Activated naive CD4-positive, alpha-beta T cell treated with anti-CD3 and anti-CD28 coated beads for 36 hours (primary cell): ENCODE measurements at regions not wholly inside any gene's neighbourhood (a gene's known extent, or its start where the extent isn't known, plus 50 kb on each side); places are given as distances from the start of the nearest gene placed in this dataset.

Source experiments
- CTCF ChIA-PET: fragments of 350-600 bp; sonication (Branson Sonifier 250); formaldehyde crosslinking; loops from one replicate; lab custom pipeline; 2021; ENCODE audit warnings: antibody characterized with exemption; lab: Charles Lee
- DNase-seq: peaks from one replicate; pipeline ENCODE4 v3.0.0-alpha.2; 2020
- H3K27ac Mint-ChIP-seq: one replicate; pipeline ENCODE4 v1.8.0; 2021; ENCODE audit warnings: mild to moderate bottlenecking, mixed read lengths
- H3K27me3 Mint-ChIP-seq: one replicate; pipeline ENCODE4 v1.8.0; 2021; ENCODE audit warnings: low read depth, mixed read lengths
- H3K36me3 Mint-ChIP-seq: one replicate; pipeline ENCODE4 v1.8.0; 2021; ENCODE audit warnings: low read depth, mixed read lengths
- H3K4me1 Mint-ChIP-seq: one replicate; pipeline ENCODE4 v1.8.0; 2021; ENCODE audit warnings: low read depth, mixed read lengths
- H3K4me3 Mint-ChIP-seq: one replicate; pipeline ENCODE4 v1.8.0; 2021; ENCODE audit warnings: mild to moderate bottlenecking, moderate library complexity, mixed read lengths
- H3K9me3 Mint-ChIP-seq: one replicate; pipeline ENCODE4 v1.8.0; 2021; ENCODE audit warnings: mixed read lengths
- intact Hi-C: fragments of 100-400 bp; cut with micrococcal nuclease; formaldehyde crosslinking; loops from one replicate; pipeline ENCODE4 v1.15.1; 2023

DNA sequence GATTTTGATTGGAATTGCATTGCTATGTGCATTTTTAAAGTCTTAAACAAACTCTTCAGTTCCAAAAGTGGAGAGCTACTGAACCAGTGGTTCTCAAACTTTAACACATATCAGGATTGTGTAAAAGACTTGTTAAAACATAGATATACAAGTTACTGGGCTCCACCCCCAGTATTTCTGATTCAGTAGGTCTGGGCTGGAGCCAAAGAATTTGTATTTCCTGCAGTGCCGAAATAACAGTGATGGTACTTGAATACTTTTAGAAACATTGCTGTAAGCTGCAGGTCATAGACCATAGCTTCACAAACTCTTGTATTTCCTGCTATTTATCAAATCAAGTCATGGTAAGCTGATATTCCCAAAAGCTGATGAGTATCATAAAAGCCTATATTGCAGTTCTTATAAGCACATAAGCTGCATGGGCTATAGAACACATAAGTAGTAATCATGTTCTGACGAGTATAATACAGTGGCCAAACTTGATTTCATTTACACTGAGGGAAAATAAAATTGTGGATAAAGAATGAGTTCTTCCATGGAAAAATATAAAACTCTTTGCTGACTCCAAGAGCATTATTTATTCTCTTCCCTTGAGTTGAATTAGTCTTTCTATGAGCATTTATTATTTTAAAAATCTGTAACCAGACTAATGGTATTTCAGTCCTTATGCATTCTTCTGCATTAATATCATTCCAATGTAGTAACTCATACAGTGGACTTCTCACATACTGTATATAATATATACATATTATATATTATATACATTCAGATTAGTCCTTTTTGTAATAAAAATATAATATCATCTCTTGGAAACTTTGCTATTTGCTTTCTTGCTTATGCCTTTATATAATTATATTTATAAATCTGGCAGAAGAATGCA lies 550.5 kb upstream of the AGTR1 start:
- intact Hi-C loops: no loop called here
- no peaks in the 10 kb centered on the region for H3K36me3 Mint-ChIP-seq
- H3K27me3 Mint-ChIP-seq: no peaks in the 10 kb centered on the region
- H3K27ac Mint-ChIP-seq: no peak overlapping the region
- CTCF ChIA-PET: no interaction called here
- DNase-seq: no peak
- H3K9me3 Mint-ChIP-seq: peaks cover 7% of the 10 kb centered on the region
- no peaks in the 10 kb centered on the region for H3K4me1 Mint-ChIP-seq
- H3K4me3 Mint-ChIP-seq: no peak overlapping the region

DNA sequence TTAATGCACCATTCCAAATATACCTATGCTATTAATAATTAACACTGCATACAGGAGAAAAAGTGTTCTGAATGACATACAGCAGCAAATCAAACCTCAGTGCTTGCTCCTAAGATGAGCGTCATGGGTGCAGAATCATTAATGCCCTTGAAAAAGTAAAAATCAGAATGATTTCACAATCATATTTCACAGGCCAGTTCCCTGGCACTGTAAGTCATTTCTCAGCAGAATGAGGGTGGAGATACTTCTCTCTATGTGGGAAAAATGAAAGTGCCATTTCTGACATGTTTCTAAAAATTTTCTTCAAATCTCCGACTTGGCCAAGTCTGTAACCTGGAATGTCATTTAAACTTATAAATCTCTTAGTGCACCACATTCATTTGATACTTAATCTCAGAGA lies 549.8 kb upstream of the AGTR1 start:
- Mint-ChIP-seq H3K9me3 (peaks cover 7% of the 10 kb centered on the region), H3K36me3 (no peaks in the 10 kb centered on the region), H3K4me1 (no peaks in the 10 kb centered on the region), H3K4me3 (no peak overlapping the region), H3K27me3 (no peaks in the 10 kb centered on the region), H3K27ac (no peak overlapping the region)
- DNase-seq: no peak
- intact Hi-C loops: no loop called here
- CTCF ChIA-PET: no interaction called here

DNA sequence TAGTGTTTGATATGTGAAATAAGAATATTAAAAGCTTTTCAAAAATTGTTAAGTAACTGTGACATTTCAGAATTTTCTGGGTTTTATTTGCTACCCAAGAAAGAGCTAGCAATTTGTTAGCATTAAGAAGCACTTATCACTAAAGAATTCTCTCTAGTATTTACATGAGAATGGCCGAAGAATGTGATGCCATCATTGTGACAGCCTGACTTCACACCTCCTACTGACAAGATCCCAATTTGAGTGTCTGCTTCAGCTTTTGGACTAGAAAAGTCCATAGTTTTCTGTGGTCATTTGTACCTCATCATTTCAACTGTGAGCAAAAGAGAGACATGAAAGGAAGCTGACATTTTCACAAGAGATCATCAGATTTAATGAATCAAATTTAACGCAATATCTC lies 548.1 kb upstream of the AGTR1 start:
- intact Hi-C loops: no loop called here
- Mint-ChIP-seq H3K27me3 (no peaks in the 10 kb centered on the region), H3K4me1 (no peaks in the 10 kb centered on the region), H3K9me3 (peaks cover 4% of the 10 kb centered on the region), H3K36me3 (peaks cover 1% of the 10 kb centered on the region), H3K27ac (no peak overlapping the region), H3K4me3 (no peak overlapping the region)
- DNase-seq: no peak
- CTCF ChIA-PET: no interaction called here

DNA sequence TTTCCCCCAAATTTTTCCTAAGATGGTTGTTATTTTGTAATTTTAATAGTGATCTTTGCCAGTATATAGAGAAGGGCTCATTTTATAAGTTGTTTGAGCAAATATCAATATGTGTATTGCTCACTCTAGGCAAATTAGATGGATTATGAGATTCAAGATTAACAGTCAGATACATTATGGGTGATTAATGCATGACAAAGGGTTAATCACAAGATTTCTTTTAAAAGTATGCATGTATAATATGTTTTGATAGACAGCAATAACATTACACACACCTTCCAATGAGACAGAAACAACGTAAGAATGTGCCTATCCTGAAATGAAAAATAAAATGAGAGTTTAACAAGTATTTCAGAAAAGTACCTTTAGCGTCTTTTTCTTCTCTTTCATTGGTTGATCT lies 547.6 kb upstream of the AGTR1 start:
- no peak overlapping the region for H3K4me3 Mint-ChIP-seq
- no peaks in the 10 kb centered on the region for H3K27me3 Mint-ChIP-seq
- H3K9me3 Mint-ChIP-seq: peaks cover 4% of the 10 kb centered on the region
- intact Hi-C loops: no loop called here
- CTCF ChIA-PET: no interaction called here
- no peak overlapping the region for H3K27ac Mint-ChIP-seq
- no peaks in the 10 kb centered on the region for H3K4me1 Mint-ChIP-seq
- H3K36me3 Mint-ChIP-seq: peaks cover 1% of the 10 kb centered on the region
- no peak for DNase-seq

DNA sequence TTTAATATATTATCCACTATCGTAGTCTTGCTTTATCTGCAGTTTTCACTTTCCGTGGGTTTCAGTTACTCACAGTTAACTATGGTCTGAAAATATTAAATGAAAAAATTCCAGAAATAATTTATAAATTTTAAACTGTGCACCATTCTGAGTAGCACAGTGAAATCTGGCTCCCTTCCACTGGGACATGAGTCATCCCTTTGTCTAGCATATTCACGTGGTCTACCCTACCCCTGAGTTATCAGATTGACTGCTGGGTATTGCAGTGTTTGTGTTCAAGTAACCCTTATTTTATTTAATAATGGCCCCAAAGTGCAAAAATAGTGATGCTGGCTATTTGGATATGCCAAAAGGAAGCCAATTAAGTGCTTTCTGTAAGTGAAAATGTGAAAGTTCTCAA lies 539.5 kb upstream of the AGTR1 start:
- Mint-ChIP-seq H3K4me1 (no peaks in the 10 kb centered on the region), H3K4me3 (no peak overlapping the region), H3K36me3 (no peaks in the 10 kb centered on the region), H3K27ac (no peak overlapping the region), H3K9me3 (peaks cover 7% of the 10 kb centered on the region), H3K27me3 (no peaks in the 10 kb centered on the region)
- no peak for DNase-seq
- intact Hi-C loops: no loop called here
- CTCF ChIA-PET: no interaction called here

DNA sequence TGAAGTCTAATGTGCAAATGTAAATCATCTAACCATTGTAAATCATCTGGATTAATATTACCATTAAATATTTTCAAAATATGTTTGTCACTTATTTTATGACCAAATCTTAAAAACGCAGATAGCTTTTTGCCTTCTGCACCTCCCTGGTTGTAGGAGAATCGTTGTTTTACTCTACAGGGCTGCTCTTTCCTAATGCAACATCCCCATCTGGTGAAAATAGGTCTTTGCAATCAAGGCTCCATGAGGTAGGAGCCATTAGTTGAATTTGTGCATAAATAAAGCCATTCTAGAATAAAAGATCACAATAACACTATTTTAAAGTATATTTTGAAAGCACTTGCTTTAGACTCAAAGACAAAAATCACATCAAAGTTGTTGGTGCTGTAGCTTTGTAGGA lies 535.6 kb upstream of the AGTR1 start:
- CTCF ChIA-PET: no interaction called here
- Mint-ChIP-seq H3K4me3 (no peak overlapping the region), H3K9me3 (peaks cover 7% of the 10 kb centered on the region), H3K4me1 (no peaks in the 10 kb centered on the region), H3K27me3 (no peaks in the 10 kb centered on the region), H3K27ac (no peak overlapping the region), H3K36me3 (no peaks in the 10 kb centered on the region)
- no peak for DNase-seq
- intact Hi-C loops: no loop called here

DNA sequence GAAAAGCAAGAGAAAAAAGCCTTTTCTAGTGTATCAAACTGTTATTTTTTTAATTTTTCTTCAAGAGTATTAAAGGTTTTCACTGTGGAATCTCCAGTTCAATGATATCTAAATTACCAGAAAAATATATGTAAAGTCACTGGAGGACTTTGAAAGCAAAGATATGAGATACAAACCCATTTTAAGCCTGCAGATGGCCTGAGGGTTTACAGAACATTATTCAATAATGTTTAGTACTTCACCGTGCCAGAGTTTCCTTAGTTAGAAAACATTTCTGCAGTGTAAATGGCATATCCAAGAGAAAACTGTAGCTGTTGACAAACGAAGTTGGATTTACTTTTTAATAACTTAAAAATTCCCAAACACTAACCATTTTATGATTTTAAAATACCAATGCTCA lies 529.4 kb upstream of the AGTR1 start:
- H3K27ac Mint-ChIP-seq: no peak overlapping the region
- no peak for DNase-seq
- H3K27me3 Mint-ChIP-seq: no peaks in the 10 kb centered on the region
- no peaks in the 10 kb centered on the region for H3K9me3 Mint-ChIP-seq
- H3K4me1 Mint-ChIP-seq: no peaks in the 10 kb centered on the region
- H3K36me3 Mint-ChIP-seq: no peaks in the 10 kb centered on the region
- CTCF ChIA-PET: no interaction called here
- intact Hi-C loops: no loop called here
- H3K4me3 Mint-ChIP-seq: no peak overlapping the region

DNA sequence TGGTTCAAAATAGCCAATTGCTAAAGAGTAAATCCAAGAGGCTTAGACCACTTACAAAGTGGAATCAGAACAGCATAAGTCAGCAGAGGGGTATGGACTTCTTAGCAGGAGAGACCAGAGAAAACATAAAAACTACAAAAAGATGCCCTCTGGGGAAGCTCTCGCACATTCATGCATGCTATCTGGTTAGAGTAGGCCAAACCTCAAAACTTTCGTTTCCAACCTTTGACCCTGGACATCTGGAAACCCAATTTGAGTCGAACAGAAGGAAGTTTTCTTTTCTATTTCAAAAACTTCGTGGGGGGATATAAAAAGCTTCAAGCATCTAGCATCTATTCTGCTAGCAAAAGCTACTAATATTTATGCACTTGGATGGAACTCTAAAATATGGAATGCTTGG lies 523.9 kb upstream of the AGTR1 start:
- no peak overlapping the region for H3K27ac Mint-ChIP-seq
- H3K4me1 Mint-ChIP-seq: no peaks in the 10 kb centered on the region
- CTCF ChIA-PET: no interaction called here
- H3K9me3 Mint-ChIP-seq: peaks cover 2% of the 10 kb centered on the region
- H3K4me3 Mint-ChIP-seq: no peak overlapping the region
- no peaks in the 10 kb centered on the region for H3K27me3 Mint-ChIP-seq
- H3K36me3 Mint-ChIP-seq: no peaks in the 10 kb centered on the region
- intact Hi-C loops: no loop called here
- no peak for DNase-seq

DNA sequence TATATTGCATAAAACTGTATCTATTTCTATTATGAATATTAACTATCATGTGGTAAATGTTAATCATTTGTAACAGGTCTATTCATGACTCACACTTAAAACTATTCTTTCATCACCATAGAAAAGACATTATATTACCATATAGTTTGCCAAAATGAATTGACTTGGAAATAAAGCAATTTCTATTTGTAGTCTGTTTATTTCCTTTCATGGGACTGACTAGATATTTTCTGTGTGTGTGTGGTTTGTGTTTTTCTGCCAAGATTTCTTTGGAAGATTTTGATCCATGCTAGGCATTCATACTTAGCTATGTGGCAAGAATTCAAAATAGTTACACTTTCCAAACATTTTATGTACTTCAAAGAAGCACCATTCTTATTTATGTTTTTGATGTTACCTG lies 522.5 kb upstream of the AGTR1 start:
- CTCF ChIA-PET: no interaction called here
- DNase-seq: no peak
- intact Hi-C loops: no loop called here
- H3K27me3 Mint-ChIP-seq: no peaks in the 10 kb centered on the region
- no peak overlapping the region for H3K27ac Mint-ChIP-seq
- H3K9me3 Mint-ChIP-seq: peaks cover 2% of the 10 kb centered on the region
- no peaks in the 10 kb centered on the region for H3K36me3 Mint-ChIP-seq
- H3K4me3 Mint-ChIP-seq: no peak overlapping the region
- no peaks in the 10 kb centered on the region for H3K4me1 Mint-ChIP-seq

DNA sequence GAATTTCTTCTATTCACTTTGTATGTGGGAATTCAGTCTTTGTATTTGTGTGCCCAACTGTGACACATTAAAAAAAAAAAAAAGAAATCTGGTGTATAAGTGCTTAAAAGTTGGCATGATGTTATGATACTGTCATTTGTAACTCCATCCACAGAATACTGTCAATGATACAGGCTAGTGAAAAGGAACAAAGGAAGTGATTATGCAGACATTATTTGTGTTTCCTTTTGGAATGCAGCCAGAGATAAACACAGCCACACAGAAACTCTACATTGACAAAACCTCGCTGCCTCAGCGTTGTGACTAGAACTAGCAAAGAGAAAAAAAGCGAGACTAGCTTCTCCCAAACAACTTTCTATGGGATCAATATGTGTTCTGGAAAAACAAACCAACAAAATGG lies 519.2 kb upstream of the AGTR1 start:
- no peak overlapping the region for H3K27ac Mint-ChIP-seq
- H3K4me3 Mint-ChIP-seq: no peak overlapping the region
- intact Hi-C loops: no loop called here
- no peaks in the 10 kb centered on the region for H3K36me3 Mint-ChIP-seq
- H3K9me3 Mint-ChIP-seq: peaks cover 2% of the 10 kb centered on the region
- DNase-seq: no peak
- H3K4me1 Mint-ChIP-seq: no peaks in the 10 kb centered on the region
- CTCF ChIA-PET: no interaction called here
- H3K27me3 Mint-ChIP-seq: no peaks in the 10 kb centered on the region

DNA sequence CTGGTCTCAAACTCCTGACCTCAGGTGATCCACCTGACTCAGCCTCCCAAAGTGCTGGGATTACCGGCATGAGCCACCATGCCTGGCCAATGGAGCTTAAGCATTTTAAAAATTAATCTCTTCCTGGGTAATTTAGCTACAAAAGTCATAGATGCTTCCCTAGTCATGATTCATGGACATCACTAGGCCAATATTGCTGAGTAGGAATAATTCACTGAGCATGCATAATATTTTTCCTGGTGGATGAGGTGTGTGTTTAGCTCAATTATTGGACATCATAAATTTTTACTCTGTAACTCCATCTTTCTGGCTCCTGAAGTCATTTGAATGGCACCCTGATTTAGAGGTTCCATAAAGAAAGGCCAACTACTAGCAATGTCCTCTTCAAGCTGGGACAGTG lies 512.9 kb upstream of the AGTR1 start:
- Mint-ChIP-seq H3K9me3 (no peaks in the 10 kb centered on the region), H3K27ac (no peak overlapping the region), H3K27me3 (no peaks in the 10 kb centered on the region), H3K36me3 (no peaks in the 10 kb centered on the region), H3K4me1 (no peaks in the 10 kb centered on the region), H3K4me3 (no peak overlapping the region)
- CTCF ChIA-PET: interaction anchor here (0.6 kb wide), 1 partner anchor 169 kb away, joined by 3 read pairs; no protein-coding TSS in a partner anchor
- intact Hi-C loops: no loop called here
- DNase-seq: no peak

DNA sequence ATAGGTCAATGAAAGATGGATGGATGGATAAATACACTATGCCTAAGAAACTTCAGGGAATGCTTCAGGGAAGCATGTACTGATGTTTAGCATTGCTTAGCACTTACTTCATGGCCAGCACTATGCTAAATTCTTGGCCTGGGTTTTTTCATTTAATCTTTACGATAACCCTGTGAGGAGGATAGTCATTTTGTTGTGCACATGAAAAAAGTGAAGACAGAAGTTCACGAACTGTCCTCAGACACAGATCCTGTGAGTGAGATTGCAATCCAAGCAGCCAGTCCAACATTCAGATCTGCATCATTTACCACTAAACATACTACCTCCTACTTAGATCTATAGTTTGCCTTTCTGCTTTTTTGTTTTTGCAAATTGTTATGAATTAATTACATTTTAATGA lies 510.8 kb upstream of the AGTR1 start:
- CTCF ChIA-PET: no interaction called here
- H3K36me3 Mint-ChIP-seq: no peaks in the 10 kb centered on the region
- H3K9me3 Mint-ChIP-seq: no peaks in the 10 kb centered on the region
- H3K27ac Mint-ChIP-seq: no peak overlapping the region
- DNase-seq: no peak
- H3K4me1 Mint-ChIP-seq: no peaks in the 10 kb centered on the region
- intact Hi-C loops: no loop called here
- no peak overlapping the region for H3K4me3 Mint-ChIP-seq
- no peaks in the 10 kb centered on the region for H3K27me3 Mint-ChIP-seq

DNA sequence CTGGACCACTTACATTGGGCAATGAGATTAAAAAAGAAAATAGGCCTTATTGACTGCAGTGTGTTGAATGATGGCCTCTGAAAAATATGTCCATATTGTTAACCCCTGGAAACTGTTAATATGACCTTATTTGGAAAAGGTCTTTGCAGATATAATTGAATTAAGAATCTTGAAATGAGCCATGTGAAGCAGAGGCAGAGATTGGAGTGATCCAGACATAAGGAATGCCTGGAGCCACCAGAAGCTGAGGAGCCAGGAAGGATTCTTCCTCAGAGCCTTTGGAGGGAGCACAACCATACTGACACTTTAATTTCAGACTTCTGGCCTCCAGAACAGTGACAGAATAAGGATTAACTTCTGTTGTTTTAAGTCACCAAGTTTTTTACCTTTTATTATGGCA lies 510.4 kb upstream of the AGTR1 start:
- no peaks in the 10 kb centered on the region for H3K9me3 Mint-ChIP-seq
- H3K27ac Mint-ChIP-seq: no peak overlapping the region
- no peaks in the 10 kb centered on the region for H3K4me1 Mint-ChIP-seq
- H3K36me3 Mint-ChIP-seq: no peaks in the 10 kb centered on the region
- intact Hi-C loops: no loop called here
- H3K27me3 Mint-ChIP-seq: no peaks in the 10 kb centered on the region
- no peak overlapping the region for H3K4me3 Mint-ChIP-seq
- no peak for DNase-seq
- CTCF ChIA-PET: no interaction called here
